GM19438 (cell line): ENCODE measurements at regions not wholly inside any gene's neighbourhood (a gene's known extent, or its start where the extent isn't known, plus 50 kb on each side); places are given as distances from the start of the nearest gene placed in this dataset.
"Not testable (repeated sequence)": the region's sequence is repeated elsewhere in the genome, so short reads cannot be mapped to it uniquely, and the experiment has no call there.

Source experiments
- ATAC-seq: cut with Tn5 transposase; IDR thresholded peaks from one replicate; pipeline ENCODE4 v1.9.1; 2021; ENCODE audit warnings: low read depth; ENCODE audit not compliant: unreplicated experiment

- ATAC-seq = no peak
Measured at GRCh38 chr7:11221984-11222383, 248.3 kb downstream of the PHF14 start.

DNA sequence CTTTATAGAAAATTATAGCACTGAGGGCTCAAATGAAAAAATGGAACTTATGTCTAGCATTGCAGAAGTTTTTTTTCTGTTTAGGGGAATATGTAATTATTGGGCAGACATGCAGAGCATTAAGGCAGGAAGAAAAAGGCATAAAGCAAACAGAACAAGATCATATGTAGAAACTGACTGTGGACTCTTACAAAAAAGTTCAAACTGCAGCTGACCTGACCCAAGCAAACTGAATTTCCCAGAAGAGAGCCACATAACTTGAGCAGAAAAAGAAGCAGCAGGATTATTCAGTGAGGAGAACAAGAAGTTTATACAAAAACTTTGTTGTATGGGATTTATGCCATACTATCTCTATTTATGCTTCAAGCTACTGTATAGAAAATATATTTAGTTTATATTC lies 250.9 kb downstream of the PHF14 start:
- no peak for ATAC-seq

DNA sequence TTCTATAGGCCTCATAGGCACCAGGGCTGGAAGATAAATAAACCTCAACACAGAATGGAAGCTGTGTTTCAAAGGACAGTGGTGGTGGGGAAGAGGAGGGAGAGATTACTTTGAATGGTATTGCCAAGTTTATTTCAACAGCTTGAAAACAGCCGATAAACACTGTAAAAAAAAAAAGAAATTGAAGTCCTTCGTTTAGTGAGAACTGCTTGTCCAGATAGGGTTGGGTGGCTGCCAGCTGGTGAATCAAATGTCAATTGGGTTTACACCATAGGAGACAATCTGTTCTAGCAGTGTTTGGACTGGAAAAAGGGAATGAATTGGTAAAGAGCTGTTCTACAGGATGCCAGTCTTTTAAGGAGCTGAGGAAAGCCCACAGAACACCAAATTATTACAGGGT lies 254.8 kb downstream of the PHF14 start:
- ATAC-seq = no peak

DNA sequence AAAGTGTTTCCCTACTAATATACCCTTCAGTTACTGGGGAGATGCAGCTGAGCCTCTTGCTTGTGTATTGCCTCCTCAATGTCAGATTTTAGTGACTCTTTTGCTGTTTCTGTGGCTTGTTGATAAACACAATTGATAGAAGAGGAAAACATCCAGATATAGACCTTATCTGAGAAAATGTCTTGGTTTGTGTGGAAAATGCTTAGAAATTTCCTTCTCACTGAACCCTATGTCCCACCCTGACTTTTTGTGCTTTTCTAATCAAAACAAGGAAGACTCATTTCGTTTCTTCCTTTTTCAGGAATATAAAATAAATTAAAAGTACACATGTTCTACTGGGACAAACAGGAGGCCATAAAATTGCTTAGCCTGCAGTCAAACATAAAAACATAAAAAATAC lies 257.5 kb downstream of the PHF14 start:
- no peak for ATAC-seq

GRCh38 chr7:11232462-11232861 lies 258.8 kb downstream of the PHF14 start:
- no peak for ATAC-seq

DNA sequence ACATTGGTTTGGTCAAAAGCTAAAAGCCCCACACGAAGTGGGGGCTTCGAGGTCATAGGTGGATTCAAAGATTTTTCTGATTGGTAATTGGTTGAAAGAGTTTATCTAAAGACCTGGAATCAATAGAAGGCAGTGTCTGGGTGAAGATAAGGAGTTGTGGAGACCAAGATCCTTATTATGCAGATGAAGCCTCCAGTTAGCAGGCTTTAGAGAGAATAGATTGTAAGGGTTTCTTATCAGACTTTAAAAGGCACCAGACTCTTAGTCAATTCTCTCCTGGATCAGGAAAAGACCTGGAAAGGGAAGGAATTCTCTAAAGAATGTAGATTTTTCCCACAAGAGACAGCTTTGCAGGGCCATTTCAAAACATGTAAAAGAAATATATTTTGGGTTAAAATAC lies 260.2 kb downstream of the PHF14 start:
- ATAC-seq = no peak

- ATAC-seq = no peak
Measured at GRCh38 chr7:11235491-11235890, 261.8 kb downstream of the PHF14 start.

DNA sequence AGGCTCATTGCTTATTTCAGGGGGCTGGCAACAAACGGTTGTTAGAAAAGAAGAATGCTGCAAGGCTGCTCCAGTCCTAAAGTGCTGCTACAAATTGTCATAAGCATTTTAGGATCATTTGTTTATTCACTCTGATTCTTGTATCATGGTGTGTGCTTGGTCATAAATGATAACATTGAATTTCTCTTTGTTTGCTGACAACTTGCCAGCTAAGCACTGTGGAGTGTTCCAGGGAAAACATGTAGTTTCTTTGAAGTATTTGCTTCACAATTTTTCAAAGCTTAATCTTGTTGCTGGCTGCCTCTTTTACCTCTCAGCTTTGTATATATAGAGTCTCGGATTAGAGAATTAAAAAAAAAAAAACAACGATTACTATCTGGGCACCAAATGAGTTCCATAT lies 263.0 kb downstream of the PHF14 start:
- ATAC-seq = no peak

- no peak for ATAC-seq
Measured at GRCh38 chr7:11237742-11238141, 264.1 kb downstream of the PHF14 start.

DNA sequence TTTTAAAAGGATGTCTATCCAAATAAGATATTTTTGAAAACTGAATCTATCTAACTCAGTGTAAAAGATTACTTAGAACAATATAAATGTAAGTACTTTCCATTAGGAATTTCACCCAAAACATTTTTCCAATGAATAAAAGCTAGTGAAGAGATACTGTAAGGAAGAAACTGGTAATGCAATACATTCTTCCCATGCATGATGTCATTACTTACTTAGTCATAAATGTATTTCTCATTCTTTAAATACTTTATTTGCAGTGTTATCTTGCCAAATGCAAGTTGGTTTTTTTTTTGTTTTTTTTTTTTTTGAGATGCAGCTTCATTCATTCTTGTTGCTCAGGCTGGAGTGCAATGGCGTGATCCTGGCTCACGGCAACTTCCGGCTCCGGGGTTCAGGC lies 265.6 kb downstream of the PHF14 start:
- ATAC-seq = no peak

DNA sequence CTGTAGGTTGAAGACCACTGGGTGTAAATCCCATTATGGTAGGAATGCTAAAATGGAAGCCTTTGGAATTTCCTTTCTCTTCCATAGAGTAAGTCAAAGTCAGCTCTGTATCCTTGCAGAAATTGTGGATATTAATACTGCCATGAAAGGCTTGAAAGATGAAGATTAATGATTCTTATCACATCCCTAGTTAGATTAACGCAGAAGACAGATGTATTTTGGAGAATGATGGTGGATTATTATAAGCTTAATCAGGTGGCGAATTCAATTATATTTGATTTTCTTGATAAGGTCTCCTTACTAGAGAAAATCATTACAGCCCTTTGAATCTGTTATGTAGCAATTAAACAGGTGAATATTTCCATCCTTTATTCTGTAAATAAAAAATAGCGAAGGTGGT lies 270.1 kb downstream of the PHF14 start:
- no peak for ATAC-seq

- no peak for ATAC-seq
Measured at GRCh38 chr7:11244149-11244548, 270.5 kb downstream of the PHF14 start.

DNA sequence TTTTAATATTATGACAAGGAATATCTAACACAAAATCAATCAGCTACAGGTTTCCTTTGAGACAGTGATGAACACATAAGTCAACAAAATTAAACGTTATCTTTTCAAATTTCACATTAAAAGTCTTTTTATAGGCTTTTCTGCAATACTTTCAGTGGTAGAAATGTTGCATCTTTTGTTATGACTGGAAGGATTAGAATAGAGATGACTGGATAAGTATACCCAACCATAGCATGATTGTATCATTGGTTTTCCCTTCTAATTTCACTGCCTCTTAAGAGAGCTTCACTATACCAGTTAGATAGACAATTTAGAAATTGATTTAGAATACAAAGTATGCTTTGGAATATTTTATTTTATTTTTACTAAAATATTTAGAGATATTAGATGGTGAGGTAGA lies 273.9 kb downstream of the PHF14 start:
- no peak for ATAC-seq

GRCh38 chr7:11251436-11251835 lies 277.8 kb downstream of the PHF14 start:
- no peak for ATAC-seq

DNA sequence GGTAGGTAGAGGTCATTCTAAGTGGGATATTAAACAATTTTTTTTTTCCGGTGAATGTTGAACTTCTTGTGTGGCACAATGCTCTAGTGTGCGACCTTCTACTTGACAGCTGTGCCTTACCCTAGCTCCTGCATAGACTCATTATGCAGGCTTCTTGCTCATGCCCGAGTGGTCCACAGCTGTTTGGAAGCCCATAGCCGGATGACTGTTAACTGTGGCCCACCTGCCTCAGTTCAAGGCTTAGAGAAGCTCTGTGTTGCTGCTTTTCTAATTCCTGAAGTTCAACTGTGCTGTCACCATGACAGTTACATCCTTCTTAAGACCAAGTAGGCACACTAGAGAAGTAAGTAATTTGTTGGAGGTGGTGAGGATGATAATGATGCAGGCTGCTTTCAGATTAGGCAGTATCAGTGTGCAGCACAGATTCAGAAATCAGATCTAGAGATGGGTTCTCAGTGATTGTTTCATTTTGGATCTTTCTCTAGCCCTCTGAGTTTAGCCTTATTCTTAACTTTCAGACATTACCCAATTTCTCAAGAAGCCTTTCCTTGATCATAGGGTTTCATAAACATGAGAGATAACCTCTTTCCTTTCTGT lies 278.4 kb downstream of the PHF14 start:
- ATAC-seq = no peak

GRCh38 chr7:11252705-11253272 lies 279.1 kb downstream of the PHF14 start:
- ATAC-seq = no peak

GRCh38 chr7:11256501-11256900 lies 282.8 kb downstream of the PHF14 start:
- no peak for ATAC-seq

- no peak for ATAC-seq
Measured at GRCh38 chr7:11261470-11261869, 287.8 kb downstream of the PHF14 start.

DNA sequence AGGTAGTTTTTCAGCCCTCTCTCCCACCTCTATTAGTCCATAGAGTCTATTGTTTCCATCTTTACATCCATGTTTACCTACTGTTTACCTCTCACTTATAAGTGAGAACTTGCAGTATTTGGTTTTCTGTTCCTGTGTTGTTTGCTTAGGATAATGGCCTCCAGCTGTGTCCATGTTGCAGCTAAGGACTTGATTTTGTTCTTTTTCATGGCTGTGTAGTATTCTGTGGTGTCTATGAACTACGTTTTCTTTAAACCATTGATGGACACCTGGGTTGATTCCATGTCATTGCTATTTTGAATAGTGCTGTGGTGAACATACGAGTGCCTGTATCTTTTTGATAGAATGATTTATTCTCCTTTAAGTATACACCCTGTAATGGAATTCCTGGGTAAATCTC lies 292.4 kb downstream of the PHF14 start:
- ATAC-seq = no peak

DNA sequence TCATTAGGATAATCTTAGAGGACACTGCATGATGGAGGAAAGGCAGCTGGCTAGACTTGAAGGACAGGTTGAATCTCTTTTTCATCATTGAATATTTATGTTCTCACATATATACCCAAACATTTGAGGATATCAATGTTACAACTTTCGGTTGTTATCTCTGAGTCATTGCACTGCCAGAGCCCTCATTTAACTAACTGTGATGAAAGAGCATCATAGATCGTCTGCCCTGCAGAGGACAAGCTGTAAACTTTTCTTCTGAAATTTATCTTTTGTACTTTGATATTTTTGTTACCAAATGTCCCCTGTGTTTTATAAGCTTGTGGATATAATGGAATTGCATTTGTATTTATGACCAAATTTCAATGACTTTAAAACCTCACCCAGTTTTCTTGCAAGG lies 298.7 kb downstream of the PHF14 start:
- no peak for ATAC-seq

DNA sequence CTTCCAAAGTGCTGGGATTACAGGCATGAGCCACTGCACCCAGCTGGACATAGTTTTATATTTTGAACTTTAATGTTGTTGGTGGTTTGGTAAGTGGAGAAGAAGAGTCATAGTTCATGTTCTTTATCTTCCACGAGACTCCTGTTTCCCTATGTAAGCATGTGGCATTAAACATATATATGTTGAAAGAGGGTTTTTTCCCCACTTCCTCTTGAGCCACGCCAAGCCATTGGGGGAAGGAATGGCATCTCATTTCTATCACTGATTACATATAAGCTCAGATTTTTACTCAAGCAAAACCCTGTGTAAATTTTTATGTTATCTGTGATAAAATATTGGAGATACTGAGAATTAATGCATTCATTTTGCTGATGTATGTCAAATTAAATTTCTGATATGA lies 300.4 kb downstream of the PHF14 start:
- no peak for ATAC-seq

GRCh38 chr7:11281953-11282352 lies 308.3 kb downstream of the PHF14 start:
- no peak for ATAC-seq

DNA sequence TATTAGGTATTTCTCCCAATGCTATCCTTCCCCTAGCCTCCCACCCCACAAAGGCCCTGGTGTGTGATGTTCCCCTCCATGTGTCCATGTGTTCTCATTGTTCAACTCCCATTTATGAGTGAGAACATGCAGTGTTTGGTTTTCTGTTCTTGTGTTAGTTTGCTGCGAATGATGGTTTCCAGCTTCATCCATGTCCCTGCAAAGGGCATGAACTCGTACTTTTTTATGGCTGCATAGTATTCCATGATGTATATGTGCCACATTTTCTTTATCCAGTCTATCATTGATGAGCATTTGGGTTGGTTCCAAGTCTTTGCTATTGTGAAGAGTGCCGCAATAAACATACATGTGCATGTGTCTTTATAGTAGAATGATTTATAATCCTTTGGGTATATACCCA lies 309.9 kb downstream of the PHF14 start:
- ATAC-seq = not testable (repeated sequence)
